ENCODE measurements at regions not wholly inside any gene's neighbourhood (a gene's known extent, or its start where the extent isn't known, plus 50 kb on each side); places are given as distances from the start of the nearest gene placed in this dataset.

DNA sequence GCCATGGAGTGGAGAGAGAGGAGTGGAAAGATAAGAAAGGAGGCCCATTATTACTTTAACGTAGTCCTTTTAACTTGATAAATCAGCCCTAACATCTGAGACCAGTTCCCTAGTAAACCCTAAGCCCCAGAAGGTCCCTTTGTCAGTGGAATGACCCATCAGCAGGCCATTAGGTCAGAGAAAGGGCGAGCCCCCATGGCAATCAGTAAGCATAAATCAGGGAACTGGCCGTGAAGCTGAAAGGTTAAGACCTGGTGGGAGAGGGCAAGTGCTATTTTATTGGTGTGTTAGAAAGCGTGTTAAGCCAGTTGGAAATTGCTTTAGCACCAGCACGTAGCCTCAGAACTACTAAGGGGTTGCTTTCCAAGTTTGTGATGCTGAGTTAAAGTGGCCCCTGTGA lies 708.0 kb downstream of the BCL11B start:
- TF ChIP-seq, protein P1, sequence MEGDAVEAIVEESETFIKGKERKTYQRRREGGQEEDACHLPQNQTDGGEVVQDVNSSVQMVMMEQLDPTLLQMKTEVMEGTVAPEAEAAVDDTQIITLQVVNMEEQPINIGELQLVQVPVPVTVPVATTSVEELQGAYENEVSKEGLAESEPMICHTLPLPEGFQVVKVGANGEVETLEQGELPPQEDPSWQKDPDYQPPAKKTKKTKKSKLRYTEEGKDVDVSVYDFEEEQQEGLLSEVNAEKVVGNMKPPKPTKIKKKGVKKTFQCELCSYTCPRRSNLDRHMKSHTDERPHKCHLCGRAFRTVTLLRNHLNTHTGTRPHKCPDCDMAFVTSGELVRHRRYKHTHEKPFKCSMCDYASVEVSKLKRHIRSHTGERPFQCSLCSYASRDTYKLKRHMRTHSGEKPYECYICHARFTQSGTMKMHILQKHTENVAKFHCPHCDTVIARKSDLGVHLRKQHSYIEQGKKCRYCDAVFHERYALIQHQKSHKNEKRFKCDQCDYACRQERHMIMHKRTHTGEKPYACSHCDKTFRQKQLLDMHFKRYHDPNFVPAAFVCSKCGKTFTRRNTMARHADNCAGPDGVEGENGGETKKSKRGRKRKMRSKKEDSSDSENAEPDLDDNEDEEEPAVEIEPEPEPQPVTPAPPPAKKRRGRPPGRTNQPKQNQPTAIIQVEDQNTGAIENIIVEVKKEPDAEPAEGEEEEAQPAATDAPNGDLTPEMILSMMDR (IDR thresholded peaks at IDR 0.05; ENCODE audit: insufficient read depth, low read depth, low read length): no peak
- TF ChIP-seq EZH2 (IDR thresholded peaks at IDR 0.05; ENCODE audit: insufficient read depth, low read length): no peak

Data from astrocyte (in vitro differentiated cells and primary cell).